Adrenal gland (tissue), 5 donors: ENCODE measurements at regions not wholly inside any gene's neighbourhood (a gene's known extent, or its start where the extent isn't known, plus 50 kb on each side); places are given as distances from the start of the nearest gene placed in this dataset.

ENCODE experiments used
- CTCF ChIP-seq, 6 experiments: fragments of 450-650 bp in 4 of 6; fragments of 200-600 bp in 2 of 6; sonication (generic) in 1 of 6; IDR thresholded peaks; 1 replicate in 5 of 6; 2 replicates in 1 of 6; pipeline versions ENCODE4 v1.5.1 to v1.8.0; 2016 to 2021; ENCODE audit warnings: antibody characterized with exemption in 6 of 6, mild to moderate bottlenecking in 2 of 6, moderate library complexity in 1 of 6
- POLR2A ChIP-seq, 2 donors: fragments of 450-650 bp; IDR thresholded peaks; one replicate each; pipeline ENCODE4 v1.6.1; 2017; ENCODE audit warnings: antibody characterized with exemption in 2 of 2, mild to moderate bottlenecking in 2 of 2, moderate library complexity in 1 of 2
- donor health status: DM: no; HTN: no; CAD: no.

- TF ChIP-seq POLR2A (IDR thresholded peaks at IDR 0.05), result no peak
- no peak for TF ChIP-seq CTCF (IDR thresholded peaks at IDR 0.05)
Observed at GRCh38 chr18:38786906-38787305, 1221.3 kb upstream of the CELF4 start.
